Right lobe of liver (tissue), 4 donors: ENCODE measurements at regions not wholly inside any gene's neighbourhood (a gene's known extent, or its start where the extent isn't known, plus 50 kb on each side); places are given as distances from the start of the nearest gene placed in this dataset.

Experiments
- POLR2A ChIP-seq: fragments of 450-650 bp; IDR thresholded peaks from one replicate; pipeline ENCODE4 v1.6.1; 2017; ENCODE audit warnings: antibody characterized with exemption, mild to moderate bottlenecking
- TF ChIP-seq, protein P1 (sequence below), 4 donors: fragments of 200-600 bp in 3 of 4; fragments of 450-650 bp in 1 of 4; IDR thresholded peaks; one replicate each; pipeline versions ENCODE4 v1.5.1 to v1.8.0; 2016 to 2022; ENCODE audit warnings: antibody characterized with exemption in 4 of 4, mild to moderate bottlenecking in 2 of 4
- donor health status: DM: no; HTN: no; CAD: no.
- donor health status: DM: no; HTN: no; CAD: no.
- donor health status: DM: no; HTN: yes; CAD: no.

DNA sequence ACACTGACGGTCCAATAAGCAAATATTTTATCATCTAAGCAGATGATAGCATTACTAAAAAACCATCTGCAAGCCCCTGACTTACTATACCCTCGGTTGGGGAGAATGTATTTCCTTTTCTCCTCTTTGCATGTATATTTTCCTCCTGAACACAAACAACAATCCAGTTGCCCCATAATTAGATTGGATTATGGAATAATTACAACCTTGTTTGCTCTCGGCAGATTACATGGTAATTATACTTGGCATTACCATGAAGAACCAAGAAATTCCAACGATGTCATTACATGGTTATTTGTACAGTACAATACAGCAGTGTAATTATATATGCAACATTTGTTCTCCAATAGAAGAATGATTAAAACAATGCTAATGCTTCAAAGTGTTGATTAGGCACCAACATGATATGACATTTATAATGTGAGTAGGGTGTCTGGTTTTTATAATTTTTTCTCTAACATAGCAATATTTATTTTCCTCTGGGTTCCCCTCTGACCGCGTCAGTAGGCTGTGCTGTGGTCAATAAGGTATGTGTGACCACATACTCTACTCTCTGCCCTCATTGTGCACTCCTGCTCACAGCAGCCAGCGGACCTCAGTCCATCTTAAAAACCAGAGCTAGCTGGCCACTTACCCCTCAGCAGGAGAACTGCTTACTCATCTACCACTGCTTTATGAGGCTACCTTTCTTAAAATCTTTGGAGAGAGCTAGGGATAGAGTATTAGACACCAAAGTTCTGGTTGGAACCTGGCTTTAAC is 176.1 kb downstream of the INSIG2 start:
- TF ChIP-seq POLR2A: no peak
- TF ChIP-seq, protein P1, sequence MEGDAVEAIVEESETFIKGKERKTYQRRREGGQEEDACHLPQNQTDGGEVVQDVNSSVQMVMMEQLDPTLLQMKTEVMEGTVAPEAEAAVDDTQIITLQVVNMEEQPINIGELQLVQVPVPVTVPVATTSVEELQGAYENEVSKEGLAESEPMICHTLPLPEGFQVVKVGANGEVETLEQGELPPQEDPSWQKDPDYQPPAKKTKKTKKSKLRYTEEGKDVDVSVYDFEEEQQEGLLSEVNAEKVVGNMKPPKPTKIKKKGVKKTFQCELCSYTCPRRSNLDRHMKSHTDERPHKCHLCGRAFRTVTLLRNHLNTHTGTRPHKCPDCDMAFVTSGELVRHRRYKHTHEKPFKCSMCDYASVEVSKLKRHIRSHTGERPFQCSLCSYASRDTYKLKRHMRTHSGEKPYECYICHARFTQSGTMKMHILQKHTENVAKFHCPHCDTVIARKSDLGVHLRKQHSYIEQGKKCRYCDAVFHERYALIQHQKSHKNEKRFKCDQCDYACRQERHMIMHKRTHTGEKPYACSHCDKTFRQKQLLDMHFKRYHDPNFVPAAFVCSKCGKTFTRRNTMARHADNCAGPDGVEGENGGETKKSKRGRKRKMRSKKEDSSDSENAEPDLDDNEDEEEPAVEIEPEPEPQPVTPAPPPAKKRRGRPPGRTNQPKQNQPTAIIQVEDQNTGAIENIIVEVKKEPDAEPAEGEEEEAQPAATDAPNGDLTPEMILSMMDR (IDR thresholded peaks at IDR 0.05): no peak
